HPDE6-E6E7 (cell line): ENCODE measurements at regions not wholly inside any gene's neighbourhood (a gene's known extent, or its start where the extent isn't known, plus 50 kb on each side); places are given as distances from the start of the nearest gene placed in this dataset.

Source experiments
- DNase-seq: peaks from one replicate; pipeline ENCODE4 v3.0.0; 2011; ENCODE audit warnings: missing footprints; ENCODE audit errors: extremely low spot score

- DNase-seq: no peak
Measured at GRCh38 chr20:60687213-60687612, 564.8 kb upstream of the CDH4 start.

GRCh38 chr20:60690771-60691170, 561.3 kb upstream of the CDH4 start:
- no peak for DNase-seq

GRCh38 chr20:60691966-60692615, 560.0 kb upstream of the CDH4 start:
- no peak for DNase-seq

- no peak for DNase-seq
Measured at GRCh38 chr20:60693496-60694133, 558.4 kb upstream of the CDH4 start.

GRCh38 chr20:60694763-60695162, 557.3 kb upstream of the CDH4 start:
- no peak for DNase-seq

- no peak for DNase-seq
Measured at GRCh38 chr20:60695226-60696000, 556.6 kb upstream of the CDH4 start.

GRCh38 chr20:60697252-60697651, 554.8 kb upstream of the CDH4 start:
- no peak for DNase-seq

- DNase-seq: no peak
Measured at GRCh38 chr20:60700728-60701127, 551.3 kb upstream of the CDH4 start.

GRCh38 chr20:60704147-60704546, 547.9 kb upstream of the CDH4 start:
- DNase-seq: no peak

GRCh38 chr20:60713396-60713795, 538.7 kb upstream of the CDH4 start:
- DNase-seq: no peak

- DNase-seq: no peak
Measured at GRCh38 chr20:60715172-60715571, 536.9 kb upstream of the CDH4 start.

- no peak for DNase-seq
Measured at GRCh38 chr20:60718743-60719480, 533.1 kb upstream of the CDH4 start.

- DNase-seq: no peak
Measured at GRCh38 chr20:60725311-60725906, 526.7 kb upstream of the CDH4 start.

GRCh38 chr20:60727425-60727824, 524.6 kb upstream of the CDH4 start:
- no peak for DNase-seq

- DNase-seq: no peak
Measured at GRCh38 chr20:60728705-60729104, 523.4 kb upstream of the CDH4 start.

GRCh38 chr20:60729135-60729900, 522.7 kb upstream of the CDH4 start:
- no peak for DNase-seq

GRCh38 chr20:60732322-60732721, 519.7 kb upstream of the CDH4 start:
- no peak for DNase-seq

- no peak for DNase-seq
Measured at GRCh38 chr20:60748086-60748485, 504.0 kb upstream of the CDH4 start.

- DNase-seq: no peak
Measured at GRCh38 chr20:60749804-60750602, 502.1 kb upstream of the CDH4 start.

- DNase-seq: no peak
Measured at GRCh38 chr20:60750909-60751308, 501.2 kb upstream of the CDH4 start.
